Neural cell (in vitro differentiated cells): ENCODE measurements at regions not wholly inside any gene's neighbourhood (a gene's known extent, or its start where the extent isn't known, plus 50 kb on each side); places are given as distances from the start of the nearest gene placed in this dataset.
"Not testable (repeated sequence)": the region's sequence is repeated elsewhere in the genome, so short reads cannot be mapped to it uniquely, and the experiment has no call there.

Source experiments
- H2AFZ ChIP-seq: fragments of 200-600, 300-800 bp; sonication (generic), shearing (Covaris generic); 2 replicates; pipeline ENCODE4 v1.6.0; 2014; ENCODE audit warnings: low read depth, mild to moderate bottlenecking, antibody characterized with exemption, low read length, moderate library complexity
- H3F3A ChIP-seq: fragments of 200-600 bp; shearing (Covaris generic); 2 replicates; pipeline ENCODE4 v1.6.1; 2016; ENCODE audit warnings: mild to moderate bottlenecking, moderate library complexity, mixed read lengths, antibody characterized with exemption, low read length; ENCODE audit not compliant: insufficient read depth, poor library complexity, severe bottlenecking
- H3K27ac ChIP-seq: fragments of 200-600, 300-800 bp; sonication (generic), shearing (Covaris generic); 2 replicates; pipeline ENCODE4 v1.5.1; 2014; ENCODE audit warnings: mild to moderate bottlenecking, low read length, moderate library complexity
- H3K27me3 ChIP-seq: fragments of 300-800, 200-600 bp; sonication (generic), shearing (Covaris generic); 2 replicates; pipeline ENCODE4 v1.6.0; 2014; ENCODE audit warnings: mild to moderate bottlenecking, low read depth, low read length, moderate library complexity; ENCODE audit not compliant: insufficient read depth
- H3K36me3 ChIP-seq: fragments of 300-800, 200-600 bp; sonication (generic), shearing (Covaris generic); 2 replicates; pipeline ENCODE4 v1.5.1; 2014; ENCODE audit warnings: mild to moderate bottlenecking, antibody characterized with exemption, low read length, moderate library complexity; ENCODE audit not compliant: insufficient read depth
- H3K4me2 ChIP-seq: fragments of 300-800, 200-600 bp; sonication (generic), shearing (Covaris generic); 2 replicates; pipeline ENCODE4 v1.6.0; 2014; ENCODE audit warnings: mild to moderate bottlenecking, low read length
- H3K4me3 ChIP-seq: fragments of 300-800, 200-600 bp; sonication (generic), shearing (Covaris generic); 2 replicates; pipeline ENCODE4 v1.5.1; 2014; ENCODE audit warnings: mild to moderate bottlenecking, low read length, moderate library complexity
- H3K79me2 ChIP-seq: fragments of 200-600 bp; shearing (Covaris generic); replicated peaks from 2 replicates; pipeline ENCODE4 v1.6.0; 2014; ENCODE audit warnings: mild to moderate bottlenecking, low read length, moderate library complexity; ENCODE audit not compliant: insufficient read depth
- H3K9ac ChIP-seq: fragments of 300-800, 200-600 bp; sonication (generic), shearing (Covaris generic); 2 replicates; pipeline ENCODE4 v1.6.1; 2016; ENCODE audit warnings: mild to moderate bottlenecking, low read length, mixed read lengths
- H3K9me2 ChIP-seq: fragments of 200-600 bp; shearing (Covaris generic); 2 replicates; pipeline ENCODE4 v1.6.1; 2016; ENCODE audit warnings: mild to moderate bottlenecking, low read length, mixed read lengths; ENCODE audit not compliant: insufficient read depth
- H3K9me3 ChIP-seq: fragments of 200-600, 300-800 bp; sonication (generic), shearing (Covaris generic); 2 replicates; pipeline ENCODE4 v1.6.1; 2016; ENCODE audit warnings: mild to moderate bottlenecking, mixed run types, low read length, moderate library complexity, mixed read lengths
- H4K20me1 ChIP-seq: fragments of 200-600 bp; shearing (Covaris generic); 2 replicates; pipeline ENCODE4 v1.6.1; 2016; ENCODE audit warnings: mild to moderate bottlenecking, mixed run types; ENCODE audit not compliant: insufficient read depth
- CTCF ChIP-seq: fragments of 450-650 bp; IDR thresholded peaks from 2 replicates; pipeline ENCODE4 v1.5.1; 2014; ENCODE audit warnings: antibody characterized with exemption, mild to moderate bottlenecking, moderate library complexity; ENCODE audit not compliant: poor library complexity, severe bottlenecking
- EP300 ChIP-seq: fragments of 450-650 bp; conservative IDR thresholded peaks from 2 replicates; pipeline ENCODE4 v1.6.1; 2014; ENCODE audit warnings: antibody characterized with exemption, mild to moderate bottlenecking, moderate library complexity; ENCODE audit not compliant: poor library complexity, severe bottlenecking
- EZH2 ChIP-seq: fragments of 200-600, 300-800 bp; shearing (Covaris generic), sonication (generic); IDR thresholded peaks from 2 replicates; pipeline ENCODE4 v1.6.1; 2014; ENCODE audit warnings: antibody characterized with exemption, low read length, borderline replicate concordance, mild to moderate bottlenecking; ENCODE audit not compliant: insufficient read depth, poor library complexity, severe bottlenecking
- MXI1 ChIP-seq: fragments of 450-650 bp; conservative IDR thresholded peaks from 2 replicates; pipeline ENCODE4 v1.6.1; 2014; ENCODE audit warnings: antibody characterized with exemption, mild to moderate bottlenecking; ENCODE audit not compliant: poor library complexity, severe bottlenecking
- POLR2AphosphoS5 ChIP-seq: IDR thresholded peaks from 2 replicates; pipeline ENCODE4 v1.6.1; 2012
- RAD21 ChIP-seq: fragments of 450-650 bp; conservative IDR thresholded peaks from 2 replicates; pipeline ENCODE4 v1.6.1; 2014; ENCODE audit warnings: antibody characterized with exemption, mild to moderate bottlenecking, moderate library complexity
- REST ChIP-seq: IDR thresholded peaks from 2 replicates; pipeline ENCODE4 v1.6.1; 2012; ENCODE audit warnings: borderline replicate concordance
- SMC3 ChIP-seq: fragments of 450-650 bp; conservative IDR thresholded peaks from 2 replicates; pipeline ENCODE4 v1.6.1; 2014; ENCODE audit warnings: antibody characterized with exemption, mild to moderate bottlenecking, moderate library complexity; ENCODE audit not compliant: poor library complexity
- TAF1 ChIP-seq: IDR thresholded peaks from 2 replicates; pipeline ENCODE4 v1.6.1; 2012; ENCODE audit warnings: low read depth

GRCh38 chr5:155564541-155564940 is 551.0 kb downstream of the KIF4B start:
- Histone ChIP-seq H3K27me3 (no peaks in the 10 kb centered on the region), H4K20me1 (no peaks in the 10 kb centered on the region), H3K36me3 (no peaks in the 10 kb centered on the region), H2AFZ (no peak overlapping the region), H3K79me2 (no peaks in the 10 kb centered on the region), H3K9ac (no peak overlapping the region), H3F3A (no peaks in the 10 kb centered on the region), H3K9me3 (no peaks in the 10 kb centered on the region), H3K9me2 (no peaks in the 10 kb centered on the region), H3K27ac (no peak overlapping the region), H3K4me3 (no peak overlapping the region), H3K4me2 (no peak overlapping the region)
- TF ChIP-seq POLR2AphosphoS5 (no peak), MXI1 (no peak), EP300 (no peak), RAD21 (no peak), REST (no peak), SMC3 (no peak), EZH2 (no peak), CTCF (no peak), TAF1 (no peak)

- no peak overlapping the region for H2AFZ ChIP-seq
- no peak for TF ChIP-seq REST
- no peak for TF ChIP-seq MXI1
- TF ChIP-seq EZH2, result no peak
- TF ChIP-seq EP300, result no peak
- TF ChIP-seq POLR2AphosphoS5, result no peak
- no peak for TF ChIP-seq SMC3
- no peak for TF ChIP-seq CTCF
- no peak for TF ChIP-seq RAD21
- TF ChIP-seq TAF1, result no peak
Observed at GRCh38 chr5:155575861-155576260, 562.3 kb downstream of the KIF4B start.

GRCh38 chr5:155586808-155587207 is 573.3 kb downstream of the KIF4B start:
- not testable (repeated sequence) for H3K4me2 ChIP-seq, H3K9me2 ChIP-seq, H3F3A ChIP-seq, H2AFZ ChIP-seq, H4K20me1 ChIP-seq, H3K27ac ChIP-seq, H3K27me3 ChIP-seq, H3K79me2 ChIP-seq, H3K9ac ChIP-seq, H3K9me3 ChIP-seq, H3K36me3 ChIP-seq, H3K4me3 ChIP-seq

More at GRCh38 chr5:155575861-155576260, 562.3 kb downstream of the KIF4B start:
- Histone ChIP-seq H3K9ac (no peak overlapping the region), H3K27ac (no peak overlapping the region), H3K4me2 (no peak overlapping the region), H3F3A (no peaks in the 10 kb centered on the region), H3K9me3 (no peaks in the 10 kb centered on the region), H3K4me3 (no peak overlapping the region), H3K9me2 (no peaks in the 10 kb centered on the region), H3K36me3 (no peaks in the 10 kb centered on the region), H3K79me2 (no peaks in the 10 kb centered on the region), H3K27me3 (no peaks in the 10 kb centered on the region), H4K20me1 (no peaks in the 10 kb centered on the region)
